Right lobe of liver (tissue), 6 donors: ENCODE measurements at regions not wholly inside any gene's neighbourhood (a gene's known extent, or its start where the extent isn't known, plus 50 kb on each side); places are given as distances from the start of the nearest gene placed in this dataset.

Experiments used
- ATAC-seq, 4 donors: fragments of 200-7000 bp; cut with Tn5 transposase; one replicate each; pipeline ENCODE4 v1.9.1; 2020; ENCODE audit warnings: mild to moderate bottlenecking in 4 of 4, moderate library complexity in 4 of 4
- DNase-seq, 3 donors: peaks; one replicate each; pipeline ENCODE4 v3.0.0-alpha.2; 2020
- H3K27ac ChIP-seq, 3 donors: fragments of 200-600 bp; one replicate each; pipeline ENCODE4 v1.8.0; 2022
- H3K27me3 ChIP-seq, 2 donors: fragments of 200-600 bp; one replicate each; pipeline ENCODE4 v1.8.0; 2022
- H3K36me3 ChIP-seq, 4 donors: fragments of 200-600 bp; sonication (generic) in 1 of 4; one replicate each; pipeline versions ENCODE4 v1.5.1 to v1.8.0; 2017 to 2022; ENCODE audit warnings: control low read depth in 1 of 4
- H3K4me1 ChIP-seq, 4 donors: fragments of 200-600 bp; sonication (generic) in 1 of 4; one replicate each; pipeline versions ENCODE4 v1.5.1 to v1.8.0; 2017 to 2022; ENCODE audit warnings: control low read depth in 1 of 4
- H3K4me3 ChIP-seq, 3 donors: fragments of 200-600 bp; one replicate each; pipeline ENCODE4 v1.8.0; 2022
- H3K9me3 ChIP-seq, 4 donors: fragments of 200-600 bp; sonication (generic) in 1 of 4; one replicate each; pipeline versions ENCODE4 v1.5.1 to v1.8.0; 2017 to 2022; ENCODE audit warnings: control low read depth in 1 of 4
- POLR2A ChIP-seq: fragments of 450-650 bp; IDR thresholded peaks from one replicate; pipeline ENCODE4 v1.6.1; 2017; ENCODE audit warnings: antibody characterized with exemption, mild to moderate bottlenecking
- WGBS: methylation state at CpG from one replicate; pipeline ENCODE4 v1.1.6; 2018; ENCODE audit warnings: low coverage, low lambda C conversion rate; ENCODE audit not compliant: insufficient coverage; ENCODE audit errors: missing lambda C conversion rate; 5-methylcytosine and 5-hydroxymethylcytosine counted together
- intact Hi-C, 2 donors: fragments of 100-400 bp; cut with DNase I; formaldehyde crosslinking; loops; one replicate each; pipeline versions ENCODE4 v1.11.2 to v1.14.1; 2022
- TF ChIP-seq, protein P1 (sequence below), 4 donors: fragments of 200-600 bp in 3 of 4; fragments of 450-650 bp in 1 of 4; IDR thresholded peaks; one replicate each; pipeline versions ENCODE4 v1.5.1 to v1.8.0; 2016 to 2022; ENCODE audit warnings: antibody characterized with exemption in 4 of 4, mild to moderate bottlenecking in 2 of 4
- donor health status: DM: no; HTN: yes; CAD: no.
- donor health status: DM: no; HTN: no; CAD: no.
- donor health status: DM: no; HTN: no; CAD: no.
- donor health status: DM: no; HTN: yes; CAD: no.
- donor health status: DM: no; HTN: yes; CAD: no.

DNA sequence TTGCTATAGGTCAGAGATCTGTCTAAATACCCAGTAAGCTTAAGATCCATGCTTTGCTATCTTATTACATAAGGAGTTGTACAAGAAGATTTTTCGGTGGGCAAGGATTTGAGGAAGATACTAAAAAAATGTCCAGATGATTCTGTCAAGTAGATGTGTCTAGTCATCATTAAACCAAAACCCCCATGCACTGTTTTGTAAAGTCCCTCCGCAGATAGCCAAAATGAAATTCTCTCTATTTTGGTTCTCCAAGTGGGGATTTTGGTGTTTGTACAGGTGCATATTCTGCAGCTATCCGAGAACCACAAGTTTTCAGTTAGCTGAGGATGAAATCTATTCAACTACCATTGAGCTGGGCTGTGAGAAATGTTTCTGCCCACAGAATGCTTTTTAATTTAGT, 994.8 kb downstream of the NLGN4X start:
- H3K4me3 ChIP-seq: no peak overlapping the region
- no peaks in the 10 kb centered on the region for H3K36me3 ChIP-seq
- TF ChIP-seq, protein P1, sequence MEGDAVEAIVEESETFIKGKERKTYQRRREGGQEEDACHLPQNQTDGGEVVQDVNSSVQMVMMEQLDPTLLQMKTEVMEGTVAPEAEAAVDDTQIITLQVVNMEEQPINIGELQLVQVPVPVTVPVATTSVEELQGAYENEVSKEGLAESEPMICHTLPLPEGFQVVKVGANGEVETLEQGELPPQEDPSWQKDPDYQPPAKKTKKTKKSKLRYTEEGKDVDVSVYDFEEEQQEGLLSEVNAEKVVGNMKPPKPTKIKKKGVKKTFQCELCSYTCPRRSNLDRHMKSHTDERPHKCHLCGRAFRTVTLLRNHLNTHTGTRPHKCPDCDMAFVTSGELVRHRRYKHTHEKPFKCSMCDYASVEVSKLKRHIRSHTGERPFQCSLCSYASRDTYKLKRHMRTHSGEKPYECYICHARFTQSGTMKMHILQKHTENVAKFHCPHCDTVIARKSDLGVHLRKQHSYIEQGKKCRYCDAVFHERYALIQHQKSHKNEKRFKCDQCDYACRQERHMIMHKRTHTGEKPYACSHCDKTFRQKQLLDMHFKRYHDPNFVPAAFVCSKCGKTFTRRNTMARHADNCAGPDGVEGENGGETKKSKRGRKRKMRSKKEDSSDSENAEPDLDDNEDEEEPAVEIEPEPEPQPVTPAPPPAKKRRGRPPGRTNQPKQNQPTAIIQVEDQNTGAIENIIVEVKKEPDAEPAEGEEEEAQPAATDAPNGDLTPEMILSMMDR (IDR thresholded peaks at IDR 0.05): no peak
- no peak for TF ChIP-seq POLR2A
- 62% methylated on average over 3 of the region's 3 CpGs for WGBS
- ATAC-seq (no peak), DNase-seq (no peak)
- no peaks in the 10 kb centered on the region for H3K27me3 ChIP-seq
- H3K4me1 ChIP-seq: no peaks in the 10 kb centered on the region
- intact Hi-C loops: no loop called here
- no peaks in the 10 kb centered on the region for H3K9me3 ChIP-seq
- no peak overlapping the region for H3K27ac ChIP-seq

- TF ChIP-seq, protein P1 (IDR thresholded peaks at IDR 0.05): no peak
- no peak for TF ChIP-seq POLR2A
- no peak for ATAC-seq
- H3K4me1 ChIP-seq: no peaks in the 10 kb centered on the region
- intact Hi-C loops: no loop called here
- H3K4me3 ChIP-seq: no peak overlapping the region
- H3K27me3 ChIP-seq: no peaks in the 10 kb centered on the region
- no peaks in the 10 kb centered on the region for H3K9me3 ChIP-seq
- H3K36me3 ChIP-seq: no peaks in the 10 kb centered on the region
- DNase-seq: no peak
- no peak overlapping the region for H3K27ac ChIP-seq
These were observed 1008.2 kb downstream of the NLGN4X start for GRCh38 chrX:5220421-5220820.

- whole genome bisulfite sequencing: 23% methylated on average over 4 of the region's 4 CpGs
- intact Hi-C loops: no loop called here
- TF ChIP-seq POLR2A: no peak
- TF ChIP-seq, protein P1 (IDR thresholded peaks at IDR 0.05): no peak
- ATAC-seq (no peak), DNase-seq (no peak)
- H3K9me3 ChIP-seq: no peaks in the 10 kb centered on the region
- H3K4me1 ChIP-seq: no peaks in the 10 kb centered on the region
- H3K27me3 ChIP-seq: no peaks in the 10 kb centered on the region
- H3K36me3 ChIP-seq: no peaks in the 10 kb centered on the region
- no peak overlapping the region for H3K27ac ChIP-seq
- H3K4me3 ChIP-seq: no peak overlapping the region
These were observed 1033.9 kb downstream of the NLGN4X start for GRCh38 chrX:5194806-5195205.

GRCh38 chrX:5180135-5180741, 1048.4 kb downstream of the NLGN4X start:
- no peaks in the 10 kb centered on the region for H3K27me3 ChIP-seq
- H3K4me1 ChIP-seq: no peaks in the 10 kb centered on the region
- TF ChIP-seq, protein P1 (IDR thresholded peaks at IDR 0.05): no peak
- no peak for TF ChIP-seq POLR2A
- no peak for DNase-seq
- no peak for ATAC-seq
- no peaks in the 10 kb centered on the region for H3K36me3 ChIP-seq
- no peak overlapping the region for H3K27ac ChIP-seq
- intact Hi-C loops: no loop called here
- H3K9me3 ChIP-seq: no peaks in the 10 kb centered on the region
- H3K4me3 ChIP-seq: no peak overlapping the region
- WGBS: 27% methylated on average over 10 of the region's 12 CpGs

DNA sequence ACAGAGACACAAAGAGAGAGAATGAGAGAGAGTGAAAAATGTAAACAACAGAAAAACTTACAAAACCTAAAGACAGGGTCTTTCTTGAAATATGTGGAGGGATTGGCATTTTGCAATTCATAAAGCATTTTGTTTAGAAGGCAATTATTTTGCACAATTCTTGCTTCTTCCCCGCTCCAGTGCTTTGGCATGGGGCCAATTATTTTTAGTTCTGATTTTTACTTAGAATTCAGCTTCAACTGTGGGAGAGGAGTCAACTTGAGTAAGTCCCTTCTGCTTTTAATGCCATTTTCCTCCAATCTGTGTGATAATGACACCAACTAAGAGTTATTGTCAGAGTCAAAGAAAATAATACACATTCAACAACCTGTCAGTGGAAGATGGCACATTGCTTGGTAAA, 1051.9 kb downstream of the NLGN4X start:
- TF ChIP-seq POLR2A: no peak
- TF ChIP-seq, protein P1 (IDR thresholded peaks at IDR 0.05): no peak
- no peak for ATAC-seq
- Histone ChIP-seq H3K4me1 (no peaks in the 10 kb centered on the region), H3K27me3 (no peaks in the 10 kb centered on the region), H3K4me3 (no peak overlapping the region), H3K27ac (no peak overlapping the region), H3K9me3 (no peaks in the 10 kb centered on the region), H3K36me3 (no peaks in the 10 kb centered on the region)
- 70% methylated on average over 1 of the region's 1 CpG for WGBS
- intact Hi-C loops: no loop called here
- no peak for DNase-seq
